CD4-positive, alpha-beta T cell treated with Interleukin-4 for 4 hours (primary cell): ENCODE measurements at regions not wholly inside any gene's neighbourhood (a gene's known extent, or its start where the extent isn't known, plus 50 kb on each side); places are given as distances from the start of the nearest gene placed in this dataset.

Source experiments
- DNase-seq: peaks from one replicate; pipeline ENCODE4 v3.0.0-alpha.2; 2020

GRCh38 chr18:24530630-24531111 is 70.2 kb downstream of the HRH4 start:
- no peak for DNase-seq

- no peak for DNase-seq
Observed at GRCh38 chr18:24534271-24534670, 73.8 kb downstream of the HRH4 start.

GRCh38 chr18:24534737-24535136 is 74.3 kb downstream of the HRH4 start:
- DNase-seq: no peak

- no peak for DNase-seq
Observed at GRCh38 chr18:24535527-24536295, 75.3 kb downstream of the HRH4 start.

- DNase-seq: no peak
Observed at GRCh38 chr18:24536326-24536725, 75.9 kb downstream of the HRH4 start.

DNA sequence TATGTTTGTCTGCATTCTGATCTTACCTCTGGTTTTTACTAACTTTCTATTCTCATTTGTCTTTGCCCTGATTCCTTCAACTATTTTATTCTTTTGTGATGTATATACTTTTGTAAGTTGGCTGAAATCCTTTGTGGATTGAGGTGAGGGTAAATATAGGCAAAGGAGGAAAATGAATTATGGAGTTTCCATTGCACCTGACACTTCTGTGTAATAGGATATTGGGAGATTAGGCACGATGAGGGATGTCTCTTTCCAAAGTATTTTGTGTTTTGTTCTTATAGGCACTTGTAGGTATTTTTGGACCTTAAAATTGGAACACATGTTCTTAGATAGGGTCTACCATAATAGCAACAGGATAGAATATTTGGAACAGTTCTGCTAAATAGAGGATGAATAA is 76.4 kb downstream of the HRH4 start:
- no peak for DNase-seq

GRCh38 chr18:24538414-24539264 is 78.2 kb downstream of the HRH4 start:
- DNase-seq: no peak

DNA sequence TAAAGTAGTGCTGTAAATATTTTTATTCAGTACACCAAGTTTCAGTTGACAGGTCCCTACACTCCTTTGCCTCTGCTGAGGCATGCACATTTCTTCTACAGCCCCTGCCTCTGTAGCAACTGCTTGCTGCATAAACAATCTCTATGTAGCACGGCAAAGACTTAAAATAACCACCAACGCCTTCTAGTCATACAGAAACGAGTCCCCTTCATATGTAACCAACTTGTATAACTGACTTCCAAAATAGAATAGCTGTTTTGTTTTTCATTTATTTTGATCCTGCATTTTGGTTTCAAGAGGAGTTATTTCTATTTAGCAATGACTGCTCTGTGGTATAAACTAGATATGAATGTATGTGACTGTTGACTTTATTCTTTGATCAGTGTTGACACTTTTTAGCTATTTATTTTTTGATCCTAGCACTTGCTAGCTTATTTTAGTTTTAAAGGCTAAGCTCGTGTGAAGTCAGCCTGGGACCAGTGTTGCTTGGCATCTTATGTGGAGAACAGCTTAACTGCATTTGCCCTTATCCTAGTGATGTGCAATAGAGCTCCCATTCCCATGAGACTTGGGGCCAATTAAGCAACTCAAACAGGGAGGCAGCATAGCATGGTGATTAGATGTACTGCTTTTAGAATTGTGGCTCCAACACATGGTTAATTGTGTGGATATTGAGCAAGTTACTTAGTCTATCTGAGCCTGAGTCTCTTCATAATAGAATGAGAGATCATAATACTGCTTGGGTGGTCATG is 79.6 kb downstream of the HRH4 start:
- DNase-seq: no peak

- no peak for DNase-seq
Observed at GRCh38 chr18:24540896-24541295, 80.5 kb downstream of the HRH4 start.

DNA sequence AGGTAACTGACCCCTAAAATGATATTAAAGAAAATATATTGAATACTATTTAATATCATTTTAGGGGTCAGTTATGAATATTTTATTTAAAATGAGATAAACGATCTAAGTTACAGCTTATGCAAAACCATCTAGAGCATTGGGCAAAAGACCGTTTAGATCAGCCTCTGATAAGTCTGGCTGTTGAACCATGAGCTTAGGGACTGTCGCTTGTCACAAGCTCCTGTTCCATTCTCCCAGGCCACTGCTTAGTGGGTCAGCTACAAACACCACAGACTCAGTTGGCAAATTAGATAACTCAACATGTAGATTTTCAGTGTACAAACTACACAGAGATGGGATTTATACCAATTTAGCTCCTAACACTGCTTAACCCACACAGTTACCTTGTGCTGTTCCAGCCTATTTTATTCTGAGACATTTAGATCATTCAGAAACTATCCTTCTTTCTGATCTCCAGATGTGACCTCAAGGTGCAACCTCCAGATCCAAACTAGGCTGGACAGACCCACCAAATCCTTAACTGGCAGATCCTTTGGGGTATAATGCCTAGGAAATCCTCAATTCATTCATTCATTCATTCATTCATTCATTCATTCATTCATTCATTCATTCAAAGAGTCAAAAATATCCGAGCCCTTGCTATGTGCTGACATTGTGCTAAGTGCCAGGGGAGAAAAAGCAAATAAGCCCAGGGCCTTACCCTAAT is 82.8 kb downstream of the HRH4 start:
- no peak for DNase-seq

- DNase-seq: no peak
Observed at GRCh38 chr18:24543795-24544498, 83.5 kb downstream of the HRH4 start.

DNA sequence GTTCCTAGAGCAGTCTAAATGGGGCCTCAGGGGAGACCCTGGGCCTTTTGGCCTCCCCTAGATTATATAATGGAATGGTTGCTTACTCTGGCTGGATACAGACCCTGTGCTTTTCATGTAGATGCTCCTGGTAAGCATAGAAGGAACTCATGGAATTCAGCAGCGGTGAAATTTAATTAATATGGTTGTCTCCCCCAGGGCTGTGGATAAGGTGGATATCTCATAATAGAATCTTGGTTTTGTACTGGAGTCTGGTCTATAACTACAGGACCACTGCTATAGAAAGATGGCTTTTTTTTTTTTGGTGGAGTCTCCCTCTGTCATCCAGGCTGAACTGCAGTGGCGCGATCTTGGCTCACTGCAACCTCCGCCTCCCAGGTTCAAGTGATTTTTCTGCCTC is 84.5 kb downstream of the HRH4 start:
- DNase-seq: no peak

DNA sequence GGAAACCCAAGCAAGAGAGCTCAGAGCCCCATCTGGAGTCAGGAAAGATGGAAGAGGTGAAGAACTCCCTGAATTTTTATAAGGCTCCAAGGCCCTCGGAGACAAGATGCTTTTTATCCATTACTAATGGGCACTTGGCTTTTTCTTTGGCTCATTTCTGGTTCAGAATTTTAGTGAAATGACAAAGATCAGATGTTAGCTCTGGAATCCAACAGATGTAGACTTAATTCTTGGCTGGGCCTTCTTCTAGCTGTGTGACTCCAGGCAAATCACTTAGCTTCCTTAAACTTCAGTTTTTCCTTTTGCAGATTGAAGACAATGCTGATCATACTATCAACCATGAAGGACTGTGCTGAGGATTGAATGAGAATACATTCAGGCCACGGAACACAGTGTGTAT is 85.2 kb downstream of the HRH4 start:
- no peak for DNase-seq

GRCh38 chr18:24546307-24546706 is 85.9 kb downstream of the HRH4 start:
- DNase-seq: no peak

DNA sequence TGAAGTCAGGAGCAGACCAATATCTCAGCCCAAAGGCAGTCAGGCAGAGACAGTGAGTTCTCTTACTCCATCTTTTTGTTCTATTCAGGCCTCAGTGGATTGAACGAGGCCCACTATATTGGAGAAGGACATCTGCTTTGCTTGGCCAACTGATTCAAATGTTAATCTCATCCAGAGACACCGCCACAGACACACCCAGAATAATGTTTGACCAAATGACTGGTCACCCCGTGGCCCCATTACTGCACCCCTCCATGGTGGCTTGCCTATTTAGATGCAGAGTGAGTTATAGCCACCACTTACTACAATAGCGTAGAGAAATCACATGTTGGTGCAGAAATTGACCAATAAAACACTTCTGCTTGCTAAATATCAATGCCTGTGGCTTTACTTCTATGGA is 88.1 kb downstream of the HRH4 start:
- DNase-seq: no peak

DNA sequence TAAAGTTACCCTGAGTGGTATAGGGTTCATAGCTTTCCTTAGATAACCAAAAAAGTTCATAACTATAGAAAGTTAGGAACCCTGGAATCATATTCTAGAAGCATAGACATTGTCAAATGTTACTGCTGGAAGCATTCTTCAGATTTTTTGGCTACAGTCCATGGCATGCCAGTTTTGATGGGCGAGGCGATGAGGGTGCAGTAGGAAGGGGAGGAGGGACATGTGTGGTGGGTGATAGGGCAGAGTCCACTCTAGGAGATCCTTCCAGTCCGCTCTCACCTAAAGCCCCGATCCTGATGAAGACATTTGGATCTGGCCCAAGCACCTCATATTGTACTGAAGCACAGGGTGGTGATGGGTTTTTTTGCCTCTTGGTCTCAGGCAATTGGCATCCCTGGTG is 91.8 kb downstream of the HRH4 start:
- DNase-seq: no peak

DNA sequence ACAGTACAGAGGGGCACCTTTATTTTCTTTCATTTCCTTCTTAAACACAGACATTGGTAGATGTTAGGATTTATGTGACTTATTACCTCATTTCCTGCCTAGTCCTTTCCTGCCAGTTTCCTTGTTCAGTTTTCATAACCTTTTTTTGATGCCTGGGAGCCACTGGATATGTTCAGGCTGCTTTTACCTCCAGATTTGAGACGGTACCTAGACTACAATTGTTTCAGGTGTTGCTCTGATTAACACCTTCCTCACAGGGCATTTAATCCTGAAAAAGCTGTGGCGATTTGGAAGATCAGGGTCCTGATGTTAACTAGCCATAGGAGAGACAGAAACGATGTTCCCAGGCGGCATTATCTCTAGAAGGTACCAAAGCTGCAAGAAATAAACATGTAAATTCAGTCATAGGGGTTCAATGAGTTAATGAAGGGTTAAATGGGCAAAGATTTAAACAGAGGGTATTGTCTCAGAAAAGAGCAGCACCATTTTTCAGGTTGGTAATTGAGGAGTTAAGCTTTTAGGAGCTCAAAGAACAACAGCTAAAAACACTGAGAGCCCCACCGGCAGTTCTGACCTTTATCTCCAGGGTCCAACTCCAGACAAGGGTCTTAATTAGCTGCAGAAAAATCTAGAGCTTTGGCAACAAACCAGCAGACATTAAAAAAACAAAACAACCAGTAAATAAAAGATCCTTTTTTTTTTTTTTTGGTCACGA is 93.3 kb downstream of the HRH4 start:
- no peak for DNase-seq

GRCh38 chr18:24558403-24558802 is 98.0 kb downstream of the HRH4 start:
- no peak for DNase-seq

- DNase-seq: no peak
Observed at GRCh38 chr18:24559526-24559925, 99.1 kb downstream of the HRH4 start.

- DNase-seq: no peak
Observed at GRCh38 chr18:24560511-24560981, 100.1 kb downstream of the HRH4 start.

GRCh38 chr18:24561369-24561965 is 101.0 kb downstream of the HRH4 start:
- no peak for DNase-seq
